22Rv1 (cell line): ENCODE measurements at regions not wholly inside any gene's neighbourhood (a gene's known extent, or its start where the extent isn't known, plus 50 kb on each side); places are given as distances from the start of the nearest gene placed in this dataset.

Source experiments
- ZFX ChIP-seq: fragments of 450-650 bp; IDR thresholded peaks from 2 replicates; pipeline ENCODE4 v1.6.1; 2017; ENCODE audit warnings: antibody characterized with exemption, borderline replicate concordance
- TF ChIP-seq, protein P1 (sequence below): fragments of 450-650 bp; IDR thresholded peaks from 2 replicates; pipeline ENCODE4 v1.5.1; 2017; ENCODE audit warnings: mild to moderate bottlenecking

- TF ChIP-seq, protein P1, sequence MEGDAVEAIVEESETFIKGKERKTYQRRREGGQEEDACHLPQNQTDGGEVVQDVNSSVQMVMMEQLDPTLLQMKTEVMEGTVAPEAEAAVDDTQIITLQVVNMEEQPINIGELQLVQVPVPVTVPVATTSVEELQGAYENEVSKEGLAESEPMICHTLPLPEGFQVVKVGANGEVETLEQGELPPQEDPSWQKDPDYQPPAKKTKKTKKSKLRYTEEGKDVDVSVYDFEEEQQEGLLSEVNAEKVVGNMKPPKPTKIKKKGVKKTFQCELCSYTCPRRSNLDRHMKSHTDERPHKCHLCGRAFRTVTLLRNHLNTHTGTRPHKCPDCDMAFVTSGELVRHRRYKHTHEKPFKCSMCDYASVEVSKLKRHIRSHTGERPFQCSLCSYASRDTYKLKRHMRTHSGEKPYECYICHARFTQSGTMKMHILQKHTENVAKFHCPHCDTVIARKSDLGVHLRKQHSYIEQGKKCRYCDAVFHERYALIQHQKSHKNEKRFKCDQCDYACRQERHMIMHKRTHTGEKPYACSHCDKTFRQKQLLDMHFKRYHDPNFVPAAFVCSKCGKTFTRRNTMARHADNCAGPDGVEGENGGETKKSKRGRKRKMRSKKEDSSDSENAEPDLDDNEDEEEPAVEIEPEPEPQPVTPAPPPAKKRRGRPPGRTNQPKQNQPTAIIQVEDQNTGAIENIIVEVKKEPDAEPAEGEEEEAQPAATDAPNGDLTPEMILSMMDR = no peak
- TF ChIP-seq ZFX = no peak
Measured at GRCh38 chr4:24666316-24666715, 82.0 kb upstream of the DHX15 start.
